ENCODE measurements at regions not wholly inside any gene's neighbourhood (a gene's known extent, or its start where the extent isn't known, plus 50 kb on each side); places are given as distances from the start of the nearest gene placed in this dataset.

DNA sequence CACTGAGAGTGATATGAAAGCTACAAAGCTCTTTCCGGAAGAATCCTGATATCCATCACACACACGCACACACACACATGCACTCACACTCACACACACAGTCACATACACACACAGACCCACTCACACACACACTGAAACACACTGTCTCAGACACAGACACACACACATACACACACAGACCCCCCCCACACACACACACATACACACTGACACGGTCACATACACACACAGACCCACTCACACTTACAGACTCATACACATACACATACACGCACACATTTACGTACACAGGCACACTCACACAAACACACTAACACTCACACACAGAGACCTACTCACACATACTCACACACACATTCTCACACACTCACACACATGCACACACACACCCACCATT, 58.6 kb downstream of the LIG4 start:
- DNase-seq (ENCODE audit: low spot score): no peak

- peak; percentile 64 for DNase-seq (ENCODE audit: low spot score)
These were observed 59.9 kb downstream of the LIG4 start for GRCh38 chr13:108155185-108156106.

GRCh38 chr13:108154421-108154858, 60.9 kb downstream of the LIG4 start:
- DNase-seq (ENCODE audit: low spot score): no peak

- no peak for DNase-seq (ENCODE audit: low spot score)
These were observed 68.7 kb downstream of the LIG4 start for GRCh38 chr13:108146642-108147041.

- no peak for DNase-seq (ENCODE audit: low spot score)
These were observed 72.5 kb downstream of the LIG4 start for GRCh38 chr13:108142702-108143436.

DNA sequence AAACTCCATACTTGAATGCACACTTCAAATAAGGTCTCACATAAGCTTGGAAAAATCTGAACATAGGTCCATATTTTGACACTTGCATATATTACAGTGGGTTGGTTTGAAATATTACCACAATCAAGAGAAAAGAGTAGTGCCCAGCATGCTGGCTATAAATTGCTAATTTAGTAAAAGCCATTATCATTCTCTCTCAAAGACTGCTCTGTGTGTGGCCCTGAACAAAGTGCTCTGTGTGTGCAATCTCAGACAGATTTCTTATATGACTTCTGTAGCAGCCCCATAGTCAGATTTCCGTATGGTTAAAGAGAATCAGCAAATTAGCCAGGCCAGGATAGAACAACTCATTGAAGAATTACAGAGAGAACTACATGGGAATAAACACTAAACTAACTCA, 78.2 kb downstream of the LIG4 start:
- DNase-seq (ENCODE audit: low spot score): no peak

DNA sequence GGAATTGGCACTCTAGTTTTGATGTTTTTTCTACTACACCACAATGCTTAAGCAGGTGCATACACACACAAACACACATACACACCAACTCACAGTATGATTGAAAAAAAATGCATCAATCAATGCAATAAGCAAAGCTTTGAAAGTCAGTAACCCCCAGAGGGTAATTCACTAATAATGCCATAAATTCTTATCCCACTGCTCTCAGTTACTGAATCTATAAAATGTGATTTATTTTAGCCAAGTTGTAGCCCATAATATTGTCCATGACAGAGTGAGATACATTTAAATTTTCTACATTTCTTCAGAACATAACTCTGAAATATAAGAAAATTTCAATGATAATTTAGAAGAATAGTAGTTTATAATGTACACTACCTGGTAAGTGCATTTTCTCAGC, 87.9 kb downstream of the LIG4 start:
- no peak for DNase-seq (ENCODE audit: low spot score)

DNA sequence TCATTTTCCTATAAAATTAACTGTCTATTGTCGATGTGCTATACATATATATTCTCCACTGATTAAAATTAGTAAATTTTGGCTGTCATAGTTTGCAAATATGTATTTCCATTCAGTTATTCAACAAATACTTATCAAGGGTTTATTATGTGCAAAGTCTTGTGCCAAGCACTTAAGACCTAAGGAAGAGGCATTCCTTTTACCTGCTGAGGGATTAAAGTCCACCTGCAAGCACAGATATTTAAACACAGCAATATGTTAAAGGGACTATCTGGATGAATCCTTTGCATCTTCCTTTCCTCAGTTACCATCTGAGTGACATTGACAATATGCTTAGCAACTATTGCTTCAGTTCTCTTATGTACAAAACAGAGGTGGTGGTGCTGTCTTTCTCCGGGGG, 89.3 kb downstream of the LIG4 start:
- DNase-seq (ENCODE audit: low spot score): no peak

GRCh38 chr13:108121406-108121805, 93.9 kb downstream of the LIG4 start:
- no peak for DNase-seq (ENCODE audit: low spot score)

DNA sequence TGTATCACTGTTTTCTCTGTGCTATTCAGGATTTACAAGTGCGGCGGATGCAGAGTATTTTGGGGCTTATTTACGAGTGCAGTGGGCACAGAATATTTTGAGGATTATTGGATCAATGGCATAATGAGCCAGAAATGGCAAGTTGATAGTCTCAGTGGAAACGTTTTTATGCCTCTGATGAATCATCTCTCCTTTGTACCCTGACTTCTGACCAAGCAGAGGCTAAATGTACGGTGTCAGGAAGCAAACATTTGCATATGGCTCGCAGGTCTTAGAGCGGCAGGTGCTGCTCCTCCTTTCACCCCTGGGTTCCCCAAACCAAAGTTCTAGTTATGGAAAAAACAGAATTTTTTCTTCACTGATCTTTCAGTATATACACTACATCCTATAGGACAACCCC, 94.5 kb downstream of the LIG4 start:
- DNase-seq (ENCODE audit: low spot score): no peak

DNA sequence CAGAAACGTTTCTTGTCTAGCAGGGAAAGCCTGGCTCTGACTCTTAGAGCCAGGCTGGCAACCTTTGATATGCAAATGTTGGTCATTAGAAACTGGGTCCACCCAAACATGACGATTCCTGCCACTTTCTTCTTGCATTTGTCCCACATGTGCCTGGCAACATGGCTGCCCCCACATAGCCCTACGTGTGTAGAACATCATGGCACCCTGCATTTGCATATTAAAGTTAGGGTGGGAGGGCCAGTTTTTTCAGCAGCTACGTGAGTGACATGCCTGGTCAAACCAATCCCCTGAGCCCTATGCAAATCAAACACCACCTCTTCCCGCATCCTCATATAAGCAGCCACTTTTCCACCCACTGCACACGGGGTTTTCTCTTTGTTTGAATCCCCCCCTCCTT, 95.0 kb downstream of the LIG4 start:
- DNase-seq (ENCODE audit: low spot score): no peak

DNA sequence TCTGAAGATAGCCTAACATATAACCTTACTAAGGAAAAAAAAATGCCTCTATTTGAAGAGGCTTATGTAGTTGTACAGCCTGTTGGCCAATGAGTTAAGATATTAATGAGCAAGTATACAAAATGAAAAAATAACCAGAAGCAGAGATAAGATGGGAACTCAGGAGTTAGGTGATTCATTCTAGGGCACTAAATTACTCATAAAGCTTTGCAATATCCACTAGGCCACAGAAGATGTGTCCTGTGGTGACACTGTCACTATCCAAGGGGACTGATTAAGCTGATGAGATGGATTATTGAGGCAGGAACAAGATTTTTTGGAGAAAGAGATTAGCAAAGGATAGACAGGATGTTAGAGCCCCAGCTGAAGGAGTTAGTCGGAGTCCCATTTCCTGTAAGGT, 99.6 kb downstream of the LIG4 start:
- DNase-seq (ENCODE audit: low spot score): no peak

GRCh38 chr13:108113407-108113806, 101.9 kb downstream of the LIG4 start:
- no peak for DNase-seq (ENCODE audit: low spot score)

DNA sequence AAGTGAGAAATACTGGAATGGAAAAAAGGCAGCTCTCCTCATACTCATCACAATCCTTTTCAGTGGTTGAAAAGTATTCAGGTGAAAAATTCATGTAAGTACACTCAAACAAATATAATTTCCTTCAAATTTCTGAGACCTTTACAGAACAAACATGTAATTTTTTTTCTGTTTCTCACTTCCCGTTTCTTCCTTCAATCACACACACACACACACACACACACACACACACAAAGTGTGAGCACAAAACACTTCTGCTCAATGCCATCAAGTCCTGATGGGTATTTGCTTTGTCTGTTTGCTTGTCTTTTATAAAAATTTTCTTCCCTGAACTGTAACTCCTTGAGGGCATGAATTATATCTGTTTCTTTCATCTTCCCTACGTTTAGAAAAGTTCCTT, 110.6 kb downstream of the LIG4 start:
- no peak for DNase-seq (ENCODE audit: low spot score)

DNA sequence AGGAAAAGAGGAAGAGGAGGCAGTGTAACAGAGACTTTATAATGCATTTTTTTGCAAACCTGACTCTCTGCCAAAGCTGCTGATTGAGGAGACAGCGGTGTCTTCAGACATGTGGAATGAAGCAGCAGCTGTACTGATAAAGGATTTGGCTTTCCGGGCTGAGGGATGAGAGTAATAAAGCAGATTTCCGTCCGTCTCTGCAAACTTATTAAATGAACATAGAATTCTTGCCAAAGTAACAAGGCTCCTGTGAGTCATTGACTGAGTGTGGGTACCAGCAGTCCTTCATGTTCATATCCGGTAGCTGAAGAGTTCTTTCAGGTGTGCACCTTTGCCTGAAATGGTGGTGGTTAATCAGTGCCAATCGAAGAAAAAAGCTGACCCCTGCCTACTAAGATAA, 112.6 kb downstream of the LIG4 start:
- DNase-seq (ENCODE audit: low spot score): no peak

- DNase-seq (ENCODE audit: low spot score): no peak
These were observed 118.9 kb downstream of the LIG4 start for GRCh38 chr13:108096301-108096915.

GRCh38 chr13:108095036-108095435, 120.3 kb downstream of the LIG4 start:
- no peak for DNase-seq (ENCODE audit: low spot score)

GRCh38 chr13:108093616-108094015, 121.7 kb downstream of the LIG4 start:
- no peak for DNase-seq (ENCODE audit: low spot score)

DNA sequence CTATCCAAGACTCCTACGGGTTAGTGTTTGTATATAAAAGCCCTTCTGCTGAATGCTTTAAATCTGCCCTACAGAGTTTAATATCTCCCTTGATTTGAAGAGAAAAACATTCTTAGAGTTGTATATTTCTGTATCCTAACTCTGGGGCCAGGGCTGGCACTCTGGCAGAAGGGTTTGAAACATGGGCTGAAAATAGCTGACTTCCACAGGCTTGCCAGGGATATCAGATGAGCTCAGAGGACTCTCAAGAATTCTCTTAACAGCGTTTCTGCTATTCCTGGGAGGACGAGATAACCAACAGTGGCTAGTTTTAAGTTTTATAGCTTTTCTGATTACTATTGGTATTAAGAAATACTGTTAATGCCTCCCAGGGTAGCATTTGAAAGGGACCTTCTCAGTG, 127.5 kb downstream of the LIG4 start:
- no peak for DNase-seq (ENCODE audit: low spot score)

DNA sequence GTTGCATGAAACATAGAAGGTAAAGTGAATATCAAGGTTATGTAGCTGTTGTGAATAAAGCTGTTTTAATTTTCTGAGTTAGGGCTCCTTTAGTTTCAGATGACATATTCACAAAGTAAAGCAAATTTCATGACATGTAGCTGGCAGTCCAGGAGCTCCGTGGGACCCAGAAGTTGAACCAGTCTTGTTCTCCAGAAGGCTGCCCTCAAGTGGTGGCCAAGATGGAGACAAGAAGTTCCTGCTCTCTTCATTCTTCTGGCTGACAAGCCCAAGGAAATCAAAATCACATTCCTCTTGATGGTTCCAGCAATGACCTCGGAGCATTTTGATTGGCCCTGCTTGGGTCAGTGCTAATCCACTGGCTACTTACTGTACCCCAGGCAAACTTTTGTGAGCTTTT, 128.7 kb downstream of the LIG4 start:
- no peak for DNase-seq (ENCODE audit: low spot score)

GRCh38 chr13:108084840-108085239, 130.5 kb downstream of the LIG4 start:
- DNase-seq (ENCODE audit: low spot score): no peak

DNA sequence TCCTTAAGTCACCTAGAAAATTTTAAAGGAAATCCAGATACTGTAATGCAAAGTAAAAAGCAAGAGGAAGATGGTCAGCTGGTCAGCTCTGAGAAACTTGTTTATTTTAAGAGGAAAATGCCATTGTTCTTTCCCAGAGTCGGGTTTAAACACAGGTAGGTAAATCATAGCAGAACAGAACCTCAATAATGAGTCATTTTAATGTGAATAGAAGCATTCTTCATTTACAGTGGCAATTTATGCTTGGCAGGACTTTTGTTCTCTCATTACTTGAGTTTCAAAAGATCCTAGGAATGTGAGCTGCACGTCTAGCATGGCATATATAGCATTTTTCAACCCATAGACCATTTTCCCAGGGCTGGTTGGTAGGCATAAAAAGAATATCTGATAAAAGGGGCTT, 132.3 kb downstream of the LIG4 start:
- DNase-seq (ENCODE audit: low spot score): no peak

DNA sequence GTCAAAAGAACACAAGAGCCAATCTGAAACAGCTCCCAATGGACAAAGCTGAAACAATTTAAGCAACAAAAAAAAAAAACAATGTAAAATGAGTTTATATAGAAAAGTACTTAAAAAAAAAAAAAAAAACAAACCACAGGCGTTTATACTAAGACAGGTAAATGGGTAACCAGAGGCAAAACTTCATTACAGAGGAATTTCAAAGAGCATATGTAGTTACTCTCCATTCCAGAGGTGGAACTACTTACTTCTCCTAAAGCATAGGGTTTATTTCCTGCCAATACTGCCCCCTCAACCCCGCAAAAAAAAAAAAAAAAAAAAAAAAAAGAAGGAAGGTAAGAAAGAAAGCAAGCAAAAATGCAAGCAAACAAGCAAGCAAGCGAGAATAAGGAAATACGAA, 132.9 kb downstream of the LIG4 start:
- no peak for DNase-seq (ENCODE audit: low spot score)
